Fibroblast of villous mesenchyme (primary cell): ENCODE measurements at regions not wholly inside any gene's neighbourhood (a gene's known extent, or its start where the extent isn't known, plus 50 kb on each side); places are given as distances from the start of the nearest gene placed in this dataset.

ENCODE experiments used
- DNase-seq: peaks from one replicate; pipeline ENCODE4 v3.0.0-alpha.2; 2010; ENCODE audit warnings: low read depth
- H3K4me3 ChIP-seq: 2 replicates; pipeline ENCODE4 v1.5.1; 2011; ENCODE audit warnings: low read depth, mild to moderate bottlenecking, low read length
- TF ChIP-seq, protein P1 (sequence below): IDR thresholded peaks from 2 replicates; pipeline ENCODE4 v1.5.1; 2012; ENCODE audit warnings: low read depth, mild to moderate bottlenecking, low read length; ENCODE audit not compliant: insufficient read depth

- TF ChIP-seq, protein P1, sequence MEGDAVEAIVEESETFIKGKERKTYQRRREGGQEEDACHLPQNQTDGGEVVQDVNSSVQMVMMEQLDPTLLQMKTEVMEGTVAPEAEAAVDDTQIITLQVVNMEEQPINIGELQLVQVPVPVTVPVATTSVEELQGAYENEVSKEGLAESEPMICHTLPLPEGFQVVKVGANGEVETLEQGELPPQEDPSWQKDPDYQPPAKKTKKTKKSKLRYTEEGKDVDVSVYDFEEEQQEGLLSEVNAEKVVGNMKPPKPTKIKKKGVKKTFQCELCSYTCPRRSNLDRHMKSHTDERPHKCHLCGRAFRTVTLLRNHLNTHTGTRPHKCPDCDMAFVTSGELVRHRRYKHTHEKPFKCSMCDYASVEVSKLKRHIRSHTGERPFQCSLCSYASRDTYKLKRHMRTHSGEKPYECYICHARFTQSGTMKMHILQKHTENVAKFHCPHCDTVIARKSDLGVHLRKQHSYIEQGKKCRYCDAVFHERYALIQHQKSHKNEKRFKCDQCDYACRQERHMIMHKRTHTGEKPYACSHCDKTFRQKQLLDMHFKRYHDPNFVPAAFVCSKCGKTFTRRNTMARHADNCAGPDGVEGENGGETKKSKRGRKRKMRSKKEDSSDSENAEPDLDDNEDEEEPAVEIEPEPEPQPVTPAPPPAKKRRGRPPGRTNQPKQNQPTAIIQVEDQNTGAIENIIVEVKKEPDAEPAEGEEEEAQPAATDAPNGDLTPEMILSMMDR = no peak
- no peak for DNase-seq
- no peak overlapping the region for H3K4me3 ChIP-seq
Observed at GRCh38 chr5:99316484-99316883, 387.7 kb upstream of the CHD1 start.

DNA sequence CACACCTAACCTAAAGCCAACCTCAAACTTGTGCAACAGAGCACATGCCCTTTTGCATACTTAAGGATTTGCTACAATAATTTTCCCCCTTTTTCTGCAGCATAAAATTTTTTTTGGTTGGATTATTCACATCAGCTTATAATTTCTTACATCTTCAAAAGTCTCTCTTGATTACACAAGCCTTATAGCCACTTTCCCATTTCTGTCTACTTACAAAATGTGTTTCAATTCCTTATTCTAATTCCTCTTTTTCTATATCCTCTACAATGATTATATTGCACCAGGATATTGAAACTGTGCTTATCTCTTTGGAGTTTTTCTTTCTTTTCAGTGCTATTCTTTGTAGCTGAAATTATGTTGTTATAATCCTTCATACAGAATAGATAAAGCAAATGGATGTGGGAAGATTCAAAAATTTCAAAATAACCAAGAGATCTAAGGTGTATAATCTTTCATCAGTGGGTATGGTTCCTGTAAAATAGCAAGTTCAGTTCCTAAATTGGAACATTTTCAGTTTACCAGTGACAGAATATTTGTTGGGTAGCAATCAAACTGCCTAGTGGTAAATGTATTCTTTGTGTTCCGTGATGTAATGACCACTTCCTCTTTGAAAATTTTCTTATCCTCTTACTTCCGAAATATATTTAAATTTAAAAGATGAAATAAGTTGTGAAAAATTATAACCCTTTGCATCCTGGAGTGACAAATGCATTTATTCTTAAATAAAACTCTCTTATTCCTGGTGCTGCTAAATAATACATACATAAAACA is 386.8 kb upstream of the CHD1 start:
- TF ChIP-seq, protein P1 = no peak
- DNase-seq = no peak
- no peak overlapping the region for H3K4me3 ChIP-seq

- TF ChIP-seq, protein P1 = no peak
- H3K4me3 ChIP-seq = no peak overlapping the region
- no peak for DNase-seq
Observed at GRCh38 chr5:99314721-99315120, 385.9 kb upstream of the CHD1 start.

GRCh38 chr5:99308131-99308530 is 379.3 kb upstream of the CHD1 start:
- TF ChIP-seq, protein P1 = no peak
- H3K4me3 ChIP-seq = no peak overlapping the region
- DNase-seq = no peak

DNA sequence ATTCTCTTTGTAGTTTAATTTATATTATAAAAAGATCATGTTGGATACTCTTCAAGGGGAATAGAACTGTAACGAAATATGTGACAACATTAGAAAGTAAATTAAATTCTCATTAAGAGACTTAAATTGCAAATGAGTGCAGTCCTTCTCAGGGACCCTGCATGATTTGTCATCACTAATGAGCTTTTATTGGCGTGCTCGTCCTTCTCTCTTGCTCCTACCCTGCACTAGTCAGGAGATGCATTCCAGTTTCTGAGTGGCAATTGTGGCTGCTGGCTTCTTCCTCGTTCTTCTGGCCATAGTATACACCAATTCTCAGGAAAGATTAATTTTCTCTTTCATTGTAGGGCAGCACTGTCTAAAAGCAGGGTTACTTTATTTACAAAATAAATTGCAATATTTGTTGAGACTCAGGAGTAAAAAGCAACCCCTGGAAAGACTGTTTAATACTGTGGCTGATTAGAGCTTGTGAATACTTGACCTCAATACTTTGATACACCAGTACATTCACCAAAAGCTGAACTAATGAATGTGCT is 376.3 kb upstream of the CHD1 start:
- DNase-seq = no peak
- H3K4me3 ChIP-seq = no peak overlapping the region
- TF ChIP-seq, protein P1 = no peak

DNA sequence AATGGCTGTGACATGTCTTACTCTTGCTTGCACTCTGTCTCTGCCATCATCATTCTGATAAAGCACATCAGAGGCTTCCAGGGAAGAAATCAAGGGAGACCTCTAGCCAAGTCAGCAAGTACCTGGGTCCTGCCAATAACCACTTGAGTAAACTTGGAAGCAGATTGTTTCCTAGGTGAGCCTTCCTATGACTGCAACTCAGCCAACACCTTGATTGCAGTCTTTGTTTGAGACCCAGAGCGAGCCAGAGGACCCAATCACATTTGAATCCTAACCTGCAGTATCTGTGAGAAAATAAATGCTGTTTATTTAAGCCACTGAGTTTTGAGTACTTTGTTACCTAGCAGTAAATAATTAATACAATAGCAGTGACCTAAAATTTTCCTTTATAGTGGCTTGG is 356.8 kb upstream of the CHD1 start:
- no peak overlapping the region for H3K4me3 ChIP-seq
- TF ChIP-seq, protein P1 = no peak
- no peak for DNase-seq
